ENCODE measurements at regions not wholly inside any gene's neighbourhood (a gene's known extent, or its start where the extent isn't known, plus 50 kb on each side); places are given as distances from the start of the nearest gene placed in this dataset.

DNA sequence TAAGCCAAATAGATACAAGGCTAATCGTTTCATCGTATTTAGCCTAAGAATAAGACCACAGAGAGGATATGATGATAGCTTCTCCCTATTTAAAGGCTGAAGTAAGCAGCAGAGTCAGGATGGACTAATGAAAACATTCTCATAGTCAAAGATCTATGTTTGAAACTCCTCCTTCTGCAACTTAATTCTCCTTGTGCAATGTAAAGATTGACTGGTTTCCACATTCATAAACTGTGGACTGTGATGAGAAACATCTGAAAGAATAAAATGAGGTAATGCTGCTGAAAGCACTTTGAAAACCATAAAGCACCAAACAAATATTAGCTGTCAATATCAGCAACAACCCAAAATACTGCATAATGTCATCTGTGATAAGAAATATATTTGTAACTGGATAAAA, 361.9 kb downstream of the CSNK1G3 start:
- no peaks in the 10 kb centered on the region for H3K36me3 ChIP-seq
- peaks cover 20% of the 10 kb centered on the region for H3K4me1 ChIP-seq
- 68% methylated on average over 2 of the region's 2 CpGs for WGBS
- no peaks in the 10 kb centered on the region for H3K9me3 ChIP-seq
- DNase-seq (ENCODE audit: low spot score in 2 of 2) = no peak
- no peak overlapping the region for H3K4me3 ChIP-seq
- TF ChIP-seq, protein P1, sequence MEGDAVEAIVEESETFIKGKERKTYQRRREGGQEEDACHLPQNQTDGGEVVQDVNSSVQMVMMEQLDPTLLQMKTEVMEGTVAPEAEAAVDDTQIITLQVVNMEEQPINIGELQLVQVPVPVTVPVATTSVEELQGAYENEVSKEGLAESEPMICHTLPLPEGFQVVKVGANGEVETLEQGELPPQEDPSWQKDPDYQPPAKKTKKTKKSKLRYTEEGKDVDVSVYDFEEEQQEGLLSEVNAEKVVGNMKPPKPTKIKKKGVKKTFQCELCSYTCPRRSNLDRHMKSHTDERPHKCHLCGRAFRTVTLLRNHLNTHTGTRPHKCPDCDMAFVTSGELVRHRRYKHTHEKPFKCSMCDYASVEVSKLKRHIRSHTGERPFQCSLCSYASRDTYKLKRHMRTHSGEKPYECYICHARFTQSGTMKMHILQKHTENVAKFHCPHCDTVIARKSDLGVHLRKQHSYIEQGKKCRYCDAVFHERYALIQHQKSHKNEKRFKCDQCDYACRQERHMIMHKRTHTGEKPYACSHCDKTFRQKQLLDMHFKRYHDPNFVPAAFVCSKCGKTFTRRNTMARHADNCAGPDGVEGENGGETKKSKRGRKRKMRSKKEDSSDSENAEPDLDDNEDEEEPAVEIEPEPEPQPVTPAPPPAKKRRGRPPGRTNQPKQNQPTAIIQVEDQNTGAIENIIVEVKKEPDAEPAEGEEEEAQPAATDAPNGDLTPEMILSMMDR (IDR thresholded peaks at IDR 0.05) = no peak
- TF ChIP-seq POLR2A (IDR thresholded peaks at IDR 0.05) (no peak), EP300 (IDR thresholded peaks at IDR 0.05) (no peak)
- no peaks in the 10 kb centered on the region for H3K27me3 ChIP-seq
- no peak overlapping the region for H3K27ac ChIP-seq

DNA sequence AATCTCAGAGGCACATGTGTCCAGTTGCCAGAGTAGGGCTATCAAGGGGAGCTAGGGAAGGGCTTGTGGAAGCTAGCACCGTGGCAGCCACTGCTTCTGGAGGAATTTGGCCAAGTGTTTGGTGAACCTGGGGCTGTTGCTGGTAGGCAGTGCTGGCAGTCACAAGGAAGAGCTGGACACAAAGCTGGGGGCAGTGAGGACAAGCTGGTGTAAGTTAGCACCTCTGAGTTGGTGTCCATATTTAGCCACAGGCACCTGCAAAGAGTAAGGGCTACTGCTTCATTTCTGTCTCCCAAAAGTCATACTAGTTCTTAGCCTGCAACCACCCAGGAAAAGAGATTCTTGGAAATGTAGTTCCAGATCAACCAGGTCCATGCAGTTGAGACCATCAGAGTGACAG, 359.4 kb downstream of the CSNK1G3 start:
- no peak overlapping the region for H3K4me3 ChIP-seq
- TF ChIP-seq, protein P1 (IDR thresholded peaks at IDR 0.05) = no peak
- no peak for TF ChIP-seq POLR2AphosphoS5 (IDR thresholded peaks at IDR 0.05)
- no peak for TF ChIP-seq EP300 (IDR thresholded peaks at IDR 0.05)
- TF ChIP-seq POLR2A (IDR thresholded peaks at IDR 0.05) = no peak
- no peak for DNase-seq (ENCODE audit: low spot score in 2 of 2)
- 85% methylated on average over 1 of the region's 1 CpG for WGBS
- H3K27me3 ChIP-seq = no peaks in the 10 kb centered on the region
- no peaks in the 10 kb centered on the region for H3K9me3 ChIP-seq
- H3K36me3 ChIP-seq = no peaks in the 10 kb centered on the region
- H3K27ac ChIP-seq = no peak overlapping the region
- peaks cover 20% of the 10 kb centered on the region for H3K4me1 ChIP-seq

DNA sequence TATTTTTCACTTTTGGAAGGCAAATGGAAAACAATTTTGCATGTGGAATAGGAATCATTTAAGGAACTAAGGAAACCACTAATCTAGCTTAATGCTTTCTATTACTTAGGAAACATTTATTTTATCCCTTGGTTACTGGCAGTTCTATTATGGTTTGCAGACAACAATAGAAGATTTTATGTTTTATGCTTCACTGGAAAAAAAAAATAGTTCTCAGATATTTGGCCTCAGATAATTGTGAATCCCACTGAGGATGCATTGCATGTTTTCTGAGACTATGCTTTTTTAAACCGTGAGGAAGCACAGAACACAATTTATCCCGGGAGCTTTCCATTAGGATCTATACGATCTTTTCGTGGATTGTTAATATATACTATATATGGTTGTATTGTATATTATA, 356.9 kb downstream of the CSNK1G3 start:
- Histone ChIP-seq H3K4me1 (no peaks in the 10 kb centered on the region), H3K36me3 (no peaks in the 10 kb centered on the region), H3K9me3 (no peaks in the 10 kb centered on the region), H3K27ac (no peak overlapping the region), H3K27me3 (no peaks in the 10 kb centered on the region), H3K4me3 (no peak overlapping the region)
- whole genome bisulfite sequencing = 73% methylated on average over 4 of the region's 4 CpGs
- no peak for DNase-seq (ENCODE audit: low spot score in 2 of 2)
- TF ChIP-seq, protein P1 (IDR thresholded peaks at IDR 0.05) = no peak
- TF ChIP-seq POLR2AphosphoS5 (IDR thresholded peaks at IDR 0.05) (no peak), EP300 (IDR thresholded peaks at IDR 0.05) (no peak), POLR2A (IDR thresholded peaks at IDR 0.05) (no peak)

DNA sequence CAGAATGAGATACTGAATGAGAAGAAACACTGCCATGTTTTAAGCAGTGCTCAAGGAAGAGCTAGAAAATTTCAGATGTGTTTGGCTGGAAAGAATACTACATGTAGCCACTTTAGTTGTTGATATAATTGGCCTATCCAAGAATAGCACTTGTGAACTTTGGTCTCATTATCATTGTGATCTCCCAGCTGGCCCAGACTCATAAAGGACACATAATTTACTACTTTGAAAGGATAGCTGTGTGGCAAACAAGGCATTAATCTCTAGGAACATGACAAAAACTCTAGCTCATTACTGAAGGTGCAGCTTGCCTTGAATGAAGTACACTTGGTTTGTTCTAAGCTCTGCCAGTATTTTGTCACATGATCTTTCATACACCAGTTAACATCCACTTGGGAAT, 356.3 kb downstream of the CSNK1G3 start:
- TF ChIP-seq POLR2A (IDR thresholded peaks at IDR 0.05) (no peak), EP300 (IDR thresholded peaks at IDR 0.05) (no peak), POLR2AphosphoS5 (IDR thresholded peaks at IDR 0.05) (no peak)
- TF ChIP-seq, protein P1 (IDR thresholded peaks at IDR 0.05) = no peak
- H3K4me3 ChIP-seq = no peak overlapping the region
- H3K36me3 ChIP-seq = no peaks in the 10 kb centered on the region
- no peak overlapping the region for H3K27ac ChIP-seq
- no peaks in the 10 kb centered on the region for H3K4me1 ChIP-seq
- no peaks in the 10 kb centered on the region for H3K27me3 ChIP-seq
- no peak for DNase-seq (ENCODE audit: low spot score in 2 of 2)
- no peaks in the 10 kb centered on the region for H3K9me3 ChIP-seq

DNA sequence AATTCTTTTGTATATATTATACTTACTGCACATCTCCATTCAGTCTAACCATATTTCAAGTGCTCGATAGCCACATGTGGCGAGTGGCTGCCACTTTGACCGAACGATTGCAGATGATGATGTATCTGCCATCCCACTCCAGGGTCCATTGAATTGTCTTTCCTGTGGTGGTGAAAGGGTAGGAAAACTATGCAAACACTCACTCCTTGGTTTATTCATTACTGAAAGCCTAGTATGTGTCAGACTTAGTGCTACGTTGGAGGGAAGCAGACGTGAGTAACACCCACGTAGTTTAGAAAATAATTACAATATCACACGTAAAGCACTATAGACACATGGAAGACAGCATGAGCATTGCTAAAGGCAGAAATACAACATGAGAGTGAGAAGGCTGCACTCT, 353.7 kb downstream of the CSNK1G3 start:
- H3K27ac ChIP-seq = no peak overlapping the region
- WGBS = 93% methylated on average over 8 of the region's 8 CpGs
- TF ChIP-seq EP300 (IDR thresholded peaks at IDR 0.05) (no peak), POLR2AphosphoS5 (IDR thresholded peaks at IDR 0.05) (no peak), POLR2A (IDR thresholded peaks at IDR 0.05) (no peak)
- TF ChIP-seq, protein P1 (IDR thresholded peaks at IDR 0.05) = no peak
- no peaks in the 10 kb centered on the region for H3K36me3 ChIP-seq
- no peaks in the 10 kb centered on the region for H3K9me3 ChIP-seq
- no peak overlapping the region for H3K4me3 ChIP-seq
- DNase-seq (ENCODE audit: low spot score in 2 of 2) = no peak
- H3K27me3 ChIP-seq = no peaks in the 10 kb centered on the region
- H3K4me1 ChIP-seq = no peaks in the 10 kb centered on the region
